BJ (cell line): ENCODE measurements at regions not wholly inside any gene's neighbourhood (a gene's known extent, or its start where the extent isn't known, plus 50 kb on each side); places are given as distances from the start of the nearest gene placed in this dataset.

Experiments
- CTCF ChIA-PET: fragments of 350-600 bp; formaldehyde crosslinking; extraction: SDS; loops from one replicate; lab custom pipeline; 2021; ENCODE audit warnings: antibody characterized with exemption, inconsistent platforms; lab: Yijun Ruan, JAX
- POLR2A ChIA-PET: fragments of 300-600 bp; sonication (Branson Sonifier 250); formaldehyde crosslinking; extraction: SDS; loops from one replicate; lab custom pipeline; 2021; ENCODE audit warnings: antibody characterized with exemption; lab: Charles Lee
- DNase-seq: peaks from one replicate; pipeline ENCODE4 v3.0.0-alpha.2; 2011; ENCODE audit warnings: low read depth
- H3K27me3 ChIP-seq: 2 replicates; pipeline ENCODE4 v1.6.0; 2011; ENCODE audit warnings: low read length; ENCODE audit not compliant: control insufficient read depth, insufficient read depth
- H3K36me3 ChIP-seq: 2 replicates; pipeline ENCODE4 v1.5.1; 2011; ENCODE audit warnings: low read length; ENCODE audit not compliant: control insufficient read depth, insufficient read depth
- H3K4me3 ChIP-seq: 2 replicates; pipeline ENCODE4 v1.5.1; 2011; ENCODE audit warnings: low read depth, mild to moderate bottlenecking, control low read depth, low read length
- TF ChIP-seq, protein P1 (sequence below): IDR thresholded peaks from 2 replicates; pipeline ENCODE4 v1.5.1; 2011; ENCODE audit warnings: low read depth, mild to moderate bottlenecking, control low read depth, inconsistent platforms, low read length, moderate library complexity; ENCODE audit not compliant: insufficient read depth

DNA sequence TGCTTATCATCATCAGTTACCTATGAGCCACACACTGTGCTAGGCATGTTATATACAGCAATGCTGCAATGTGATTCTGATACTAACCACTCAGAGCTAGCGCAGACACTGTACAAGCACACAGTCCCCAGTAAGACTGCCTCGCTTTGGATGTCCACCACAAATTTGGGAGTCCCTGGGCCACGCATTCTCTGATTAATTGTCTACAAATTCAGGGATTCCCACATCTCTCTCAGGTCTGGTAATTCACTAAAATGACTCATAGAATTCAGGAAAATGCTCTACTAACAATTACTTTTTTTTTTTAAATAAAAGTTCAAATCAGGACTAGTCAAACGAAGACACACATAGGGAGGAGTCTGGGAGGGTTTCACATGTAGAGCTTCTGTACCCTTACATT lies 652.1 kb upstream of the AADAT start:
- ChIA-PET CTCF (no interaction called here), POLR2A (no interaction called here)
- no peak for DNase-seq
- Histone ChIP-seq H3K27me3 (no peaks in the 10 kb centered on the region), H3K4me3 (no peak overlapping the region), H3K36me3 (no peaks in the 10 kb centered on the region)
- TF ChIP-seq, protein P1, sequence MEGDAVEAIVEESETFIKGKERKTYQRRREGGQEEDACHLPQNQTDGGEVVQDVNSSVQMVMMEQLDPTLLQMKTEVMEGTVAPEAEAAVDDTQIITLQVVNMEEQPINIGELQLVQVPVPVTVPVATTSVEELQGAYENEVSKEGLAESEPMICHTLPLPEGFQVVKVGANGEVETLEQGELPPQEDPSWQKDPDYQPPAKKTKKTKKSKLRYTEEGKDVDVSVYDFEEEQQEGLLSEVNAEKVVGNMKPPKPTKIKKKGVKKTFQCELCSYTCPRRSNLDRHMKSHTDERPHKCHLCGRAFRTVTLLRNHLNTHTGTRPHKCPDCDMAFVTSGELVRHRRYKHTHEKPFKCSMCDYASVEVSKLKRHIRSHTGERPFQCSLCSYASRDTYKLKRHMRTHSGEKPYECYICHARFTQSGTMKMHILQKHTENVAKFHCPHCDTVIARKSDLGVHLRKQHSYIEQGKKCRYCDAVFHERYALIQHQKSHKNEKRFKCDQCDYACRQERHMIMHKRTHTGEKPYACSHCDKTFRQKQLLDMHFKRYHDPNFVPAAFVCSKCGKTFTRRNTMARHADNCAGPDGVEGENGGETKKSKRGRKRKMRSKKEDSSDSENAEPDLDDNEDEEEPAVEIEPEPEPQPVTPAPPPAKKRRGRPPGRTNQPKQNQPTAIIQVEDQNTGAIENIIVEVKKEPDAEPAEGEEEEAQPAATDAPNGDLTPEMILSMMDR: no peak

DNA sequence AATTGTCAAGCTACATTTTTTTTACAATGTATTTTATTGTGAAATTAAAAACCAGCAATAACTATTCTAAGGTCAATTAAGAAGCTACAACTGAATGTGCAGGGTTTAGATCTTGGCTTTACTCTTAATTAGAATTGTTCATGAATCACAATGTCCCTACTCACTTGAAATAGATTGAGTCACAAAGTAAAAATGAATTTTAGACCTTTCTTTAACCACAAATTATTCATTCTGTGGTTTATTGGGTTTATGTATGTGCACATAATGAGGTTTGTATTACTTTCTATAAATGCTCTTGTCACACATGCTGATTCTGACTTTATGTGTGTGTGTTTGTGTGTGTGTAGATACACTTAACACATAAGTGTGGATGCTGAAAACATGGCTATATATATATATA lies 647.0 kb upstream of the AADAT start:
- ChIA-PET CTCF (no interaction called here), POLR2A (no interaction called here)
- no peak for DNase-seq
- TF ChIP-seq, protein P1: no peak
- H3K36me3 ChIP-seq: no peaks in the 10 kb centered on the region
- no peaks in the 10 kb centered on the region for H3K27me3 ChIP-seq
- H3K4me3 ChIP-seq: no peak overlapping the region

DNA sequence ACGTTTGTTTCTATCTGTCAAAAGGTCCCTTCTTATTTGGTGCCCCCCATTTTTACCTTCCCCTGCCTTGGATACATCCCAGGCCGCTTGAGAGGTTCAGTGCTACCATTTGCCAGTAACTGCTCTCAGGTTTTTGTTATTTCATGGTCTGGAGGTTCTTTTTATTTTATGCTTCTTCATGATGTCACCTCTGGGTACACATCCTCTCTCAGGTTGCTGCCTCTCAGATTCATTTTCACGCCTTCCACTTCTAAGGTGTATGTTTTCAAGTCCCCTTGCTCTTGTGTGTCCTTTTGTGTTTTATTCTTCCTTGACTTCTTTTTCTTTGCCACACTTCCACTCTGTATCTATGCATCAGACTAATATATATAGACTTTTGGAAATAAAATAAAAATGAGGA lies 640.1 kb upstream of the AADAT start:
- TF ChIP-seq, protein P1: no peak
- no peak for DNase-seq
- Histone ChIP-seq H3K27me3 (no peaks in the 10 kb centered on the region), H3K36me3 (no peaks in the 10 kb centered on the region), H3K4me3 (no peak overlapping the region)
- CTCF ChIA-PET: no interaction called here
- POLR2A ChIA-PET: no interaction called here

DNA sequence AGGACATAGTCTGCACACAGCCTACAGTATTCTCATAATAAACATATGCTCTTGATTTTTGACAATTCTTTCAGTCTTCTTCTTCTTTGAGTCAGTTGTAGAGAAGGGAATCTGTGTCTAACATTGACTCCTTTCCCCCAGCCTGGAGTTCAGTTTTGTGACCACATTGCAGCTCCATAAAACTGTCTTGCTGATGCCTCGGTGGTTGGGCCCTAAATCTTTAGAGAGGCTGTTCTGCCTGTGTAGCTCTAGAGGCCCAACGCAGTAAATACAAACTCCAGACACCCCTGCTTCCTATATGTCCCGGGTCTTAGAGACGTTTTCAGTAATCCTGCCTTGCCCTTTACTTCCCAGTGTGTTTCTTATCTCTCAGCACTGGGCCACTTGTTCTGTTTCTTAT lies 639.5 kb upstream of the AADAT start:
- ChIA-PET POLR2A (no interaction called here), CTCF (no interaction called here)
- H3K27me3 ChIP-seq: no peaks in the 10 kb centered on the region
- no peak for DNase-seq
- TF ChIP-seq, protein P1: no peak
- H3K36me3 ChIP-seq: no peaks in the 10 kb centered on the region
- no peak overlapping the region for H3K4me3 ChIP-seq

DNA sequence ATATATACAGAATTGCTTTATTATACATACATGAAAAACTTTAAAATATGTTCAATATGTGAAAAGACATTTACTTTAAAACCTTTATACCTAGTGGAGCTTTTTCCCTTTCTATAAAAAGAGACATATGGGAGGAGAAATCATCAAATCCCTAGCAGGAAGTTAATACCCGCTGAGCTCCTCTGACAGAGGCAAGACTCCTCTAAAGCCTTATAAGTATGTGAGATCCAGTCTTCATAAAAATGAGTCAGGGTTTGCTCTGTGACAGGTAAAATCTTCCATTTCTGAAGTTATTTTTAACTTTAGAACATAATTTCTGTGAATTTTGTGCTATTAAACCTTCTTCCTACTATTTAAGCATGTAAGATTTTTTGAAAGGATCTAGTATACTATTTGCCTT lies 634.4 kb upstream of the AADAT start:
- ChIA-PET POLR2A (no interaction called here), CTCF (no interaction called here)
- no peaks in the 10 kb centered on the region for H3K27me3 ChIP-seq
- TF ChIP-seq, protein P1: no peak
- H3K4me3 ChIP-seq: no peak overlapping the region
- H3K36me3 ChIP-seq: no peaks in the 10 kb centered on the region
- no peak for DNase-seq

DNA sequence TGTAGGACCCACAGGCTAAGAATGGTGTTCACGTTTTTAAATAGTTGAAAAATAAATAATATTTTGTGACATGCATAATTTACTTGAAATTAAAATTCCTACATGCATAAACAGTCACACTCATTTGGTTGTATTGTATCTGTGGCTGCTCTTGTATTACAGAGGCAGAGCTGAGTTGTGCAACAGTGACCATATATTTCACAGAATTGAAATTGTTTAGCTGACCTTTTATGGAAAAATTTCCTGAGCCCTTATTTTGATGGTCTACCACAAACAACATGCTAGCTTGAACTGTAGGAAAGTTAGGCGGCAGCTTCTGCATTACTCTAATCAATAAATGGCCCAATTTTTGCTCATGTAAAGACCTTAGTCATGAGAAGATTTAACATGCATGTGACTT lies 633.4 kb upstream of the AADAT start:
- TF ChIP-seq, protein P1: no peak
- Histone ChIP-seq H3K4me3 (no peak overlapping the region), H3K27me3 (no peaks in the 10 kb centered on the region), H3K36me3 (no peaks in the 10 kb centered on the region)
- DNase-seq: no peak
- ChIA-PET CTCF (no interaction called here), POLR2A (no interaction called here)
